ENCODE measurements at regions not wholly inside any gene's neighbourhood (a gene's known extent, or its start where the extent isn't known, plus 50 kb on each side); places are given as distances from the start of the nearest gene placed in this dataset.

GRCh38 chr18:29351171-29351570 is 1174.2 kb upstream of the CDH2 start (continued):
- TF ChIP-seq, protein P1, sequence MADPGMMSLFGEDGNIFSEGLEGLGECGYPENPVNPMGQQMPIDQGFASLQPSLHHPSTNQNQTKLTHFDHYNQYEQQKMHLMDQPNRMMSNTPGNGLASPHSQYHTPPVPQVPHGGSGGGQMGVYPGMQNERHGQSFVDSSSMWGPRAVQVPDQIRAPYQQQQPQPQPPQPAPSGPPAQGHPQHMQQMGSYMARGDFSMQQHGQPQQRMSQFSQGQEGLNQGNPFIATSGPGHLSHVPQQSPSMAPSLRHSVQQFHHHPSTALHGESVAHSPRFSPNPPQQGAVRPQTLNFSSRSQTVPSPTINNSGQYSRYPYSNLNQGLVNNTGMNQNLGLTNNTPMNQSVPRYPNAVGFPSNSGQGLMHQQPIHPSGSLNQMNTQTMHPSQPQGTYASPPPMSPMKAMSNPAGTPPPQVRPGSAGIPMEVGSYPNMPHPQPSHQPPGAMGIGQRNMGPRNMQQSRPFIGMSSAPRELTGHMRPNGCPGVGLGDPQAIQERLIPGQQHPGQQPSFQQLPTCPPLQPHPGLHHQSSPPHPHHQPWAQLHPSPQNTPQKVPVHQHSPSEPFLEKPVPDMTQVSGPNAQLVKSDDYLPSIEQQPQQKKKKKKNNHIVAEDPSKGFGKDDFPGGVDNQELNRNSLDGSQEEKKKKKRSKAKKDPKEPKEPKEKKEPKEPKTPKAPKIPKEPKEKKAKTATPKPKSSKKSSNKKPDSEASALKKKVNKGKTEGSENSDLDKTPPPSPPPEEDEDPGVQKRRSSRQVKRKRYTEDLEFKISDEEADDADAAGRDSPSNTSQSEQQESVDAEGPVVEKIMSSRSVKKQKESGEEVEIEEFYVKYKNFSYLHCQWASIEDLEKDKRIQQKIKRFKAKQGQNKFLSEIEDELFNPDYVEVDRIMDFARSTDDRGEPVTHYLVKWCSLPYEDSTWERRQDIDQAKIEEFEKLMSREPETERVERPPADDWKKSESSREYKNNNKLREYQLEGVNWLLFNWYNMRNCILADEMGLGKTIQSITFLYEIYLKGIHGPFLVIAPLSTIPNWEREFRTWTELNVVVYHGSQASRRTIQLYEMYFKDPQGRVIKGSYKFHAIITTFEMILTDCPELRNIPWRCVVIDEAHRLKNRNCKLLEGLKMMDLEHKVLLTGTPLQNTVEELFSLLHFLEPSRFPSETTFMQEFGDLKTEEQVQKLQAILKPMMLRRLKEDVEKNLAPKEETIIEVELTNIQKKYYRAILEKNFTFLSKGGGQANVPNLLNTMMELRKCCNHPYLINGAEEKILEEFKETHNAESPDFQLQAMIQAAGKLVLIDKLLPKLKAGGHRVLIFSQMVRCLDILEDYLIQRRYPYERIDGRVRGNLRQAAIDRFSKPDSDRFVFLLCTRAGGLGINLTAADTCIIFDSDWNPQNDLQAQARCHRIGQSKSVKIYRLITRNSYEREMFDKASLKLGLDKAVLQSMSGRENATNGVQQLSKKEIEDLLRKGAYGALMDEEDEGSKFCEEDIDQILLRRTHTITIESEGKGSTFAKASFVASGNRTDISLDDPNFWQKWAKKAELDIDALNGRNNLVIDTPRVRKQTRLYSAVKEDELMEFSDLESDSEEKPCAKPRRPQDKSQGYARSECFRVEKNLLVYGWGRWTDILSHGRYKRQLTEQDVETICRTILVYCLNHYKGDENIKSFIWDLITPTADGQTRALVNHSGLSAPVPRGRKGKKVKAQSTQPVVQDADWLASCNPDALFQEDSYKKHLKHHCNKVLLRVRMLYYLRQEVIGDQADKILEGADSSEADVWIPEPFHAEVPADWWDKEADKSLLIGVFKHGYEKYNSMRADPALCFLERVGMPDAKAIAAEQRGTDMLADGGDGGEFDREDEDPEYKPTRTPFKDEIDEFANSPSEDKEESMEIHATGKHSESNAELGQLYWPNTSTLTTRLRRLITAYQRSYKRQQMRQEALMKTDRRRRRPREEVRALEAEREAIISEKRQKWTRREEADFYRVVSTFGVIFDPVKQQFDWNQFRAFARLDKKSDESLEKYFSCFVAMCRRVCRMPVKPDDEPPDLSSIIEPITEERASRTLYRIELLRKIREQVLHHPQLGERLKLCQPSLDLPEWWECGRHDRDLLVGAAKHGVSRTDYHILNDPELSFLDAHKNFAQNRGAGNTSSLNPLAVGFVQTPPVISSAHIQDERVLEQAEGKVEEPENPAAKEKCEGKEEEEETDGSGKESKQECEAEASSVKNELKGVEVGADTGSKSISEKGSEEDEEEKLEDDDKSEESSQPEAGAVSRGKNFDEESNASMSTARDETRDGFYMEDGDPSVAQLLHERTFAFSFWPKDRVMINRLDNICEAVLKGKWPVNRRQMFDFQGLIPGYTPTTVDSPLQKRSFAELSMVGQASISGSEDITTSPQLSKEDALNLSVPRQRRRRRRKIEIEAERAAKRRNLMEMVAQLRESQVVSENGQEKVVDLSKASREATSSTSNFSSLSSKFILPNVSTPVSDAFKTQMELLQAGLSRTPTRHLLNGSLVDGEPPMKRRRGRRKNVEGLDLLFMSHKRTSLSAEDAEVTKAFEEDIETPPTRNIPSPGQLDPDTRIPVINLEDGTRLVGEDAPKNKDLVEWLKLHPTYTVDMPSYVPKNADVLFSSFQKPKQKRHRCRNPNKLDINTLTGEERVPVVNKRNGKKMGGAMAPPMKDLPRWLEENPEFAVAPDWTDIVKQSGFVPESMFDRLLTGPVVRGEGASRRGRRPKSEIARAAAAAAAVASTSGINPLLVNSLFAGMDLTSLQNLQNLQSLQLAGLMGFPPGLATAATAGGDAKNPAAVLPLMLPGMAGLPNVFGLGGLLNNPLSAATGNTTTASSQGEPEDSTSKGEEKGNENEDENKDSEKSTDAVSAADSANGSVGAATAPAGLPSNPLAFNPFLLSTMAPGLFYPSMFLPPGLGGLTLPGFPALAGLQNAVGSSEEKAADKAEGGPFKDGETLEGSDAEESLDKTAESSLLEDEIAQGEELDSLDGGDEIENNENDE (IDR thresholded peaks at IDR 0.05; ENCODE audit: insufficient replicate concordance, low read length) = no peak
